NCI-H1417 (cell line): ENCODE measurements at regions not wholly inside any gene's neighbourhood (a gene's known extent, or its start where the extent isn't known, plus 50 kb on each side); places are given as distances from the start of the nearest gene placed in this dataset.
"Not testable (repeated sequence)": the region's sequence is repeated elsewhere in the genome, so short reads cannot be mapped to it uniquely, and the experiment has no call there.

Source experiments
- DNase-seq, 3 experiments: peaks; one replicate each; lab custom pipeline; 2025; lab: John Stamatoyannopoulos, UW

DNA sequence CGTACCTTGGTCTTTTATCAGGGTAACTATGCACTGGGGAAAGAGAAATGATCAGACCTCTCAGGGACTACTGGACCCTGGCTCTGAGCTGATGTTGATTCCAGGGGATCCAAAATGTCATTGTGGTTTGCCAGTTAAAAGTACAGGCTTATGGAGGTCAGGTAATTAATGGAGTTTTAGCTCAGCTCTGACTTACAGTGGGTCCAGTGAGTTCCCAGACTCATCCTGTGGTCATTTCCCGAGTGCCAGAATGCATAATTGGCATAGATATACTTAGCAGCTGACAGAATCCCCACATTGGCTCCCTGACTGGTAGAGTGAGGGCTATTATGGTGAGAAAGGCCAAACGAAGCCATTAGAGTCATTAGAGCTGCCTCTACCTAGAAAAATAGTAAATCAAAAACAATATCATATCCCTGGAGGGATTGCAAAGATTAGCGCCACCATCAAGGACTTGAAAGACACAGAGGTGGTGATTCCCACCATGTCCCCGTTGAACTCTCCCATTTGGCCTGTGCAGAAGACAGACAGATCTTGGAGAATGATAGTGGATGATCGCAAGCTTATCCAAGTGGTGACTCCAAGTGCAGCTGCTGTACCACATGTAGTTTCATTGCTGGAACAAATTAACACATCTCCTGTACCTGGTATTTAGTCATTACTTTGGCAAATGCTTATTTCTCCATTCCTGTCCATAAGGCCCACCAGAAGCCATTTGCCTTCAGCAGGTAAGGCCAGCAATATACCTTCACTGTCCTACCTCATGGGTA lies 152.4 kb downstream of the THBS2 start:
- no peak for DNase-seq

- peak in 2 of 3 experiments; percentile 24 to 48 for DNase-seq
Observed at GRCh38 chr6:169099411-169100202, 154.0 kb downstream of the THBS2 start.

GRCh38 chr6:169098651-169099050 lies 155.0 kb downstream of the THBS2 start:
- DNase-seq: not testable (repeated sequence)

DNA sequence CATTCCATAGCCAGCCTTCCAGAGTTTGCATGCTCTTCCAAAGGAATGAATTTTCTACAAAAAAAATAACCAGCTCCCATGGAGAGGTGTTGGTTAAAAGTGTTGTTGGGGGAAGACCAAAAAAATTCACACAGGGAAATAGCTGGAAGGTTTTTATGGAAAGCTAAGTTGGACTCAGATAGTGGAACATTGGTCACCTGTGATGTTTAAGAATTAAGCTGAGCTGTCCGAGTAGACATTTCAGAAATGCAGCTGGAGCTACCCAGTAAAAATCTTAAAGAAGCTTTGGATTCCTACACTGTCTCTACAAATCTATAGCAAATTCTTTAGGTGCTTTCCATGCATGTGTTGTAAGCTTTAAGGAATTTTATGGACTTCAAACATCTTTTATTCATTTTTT lies 155.5 kb downstream of the THBS2 start:
- DNase-seq: no peak

DNA sequence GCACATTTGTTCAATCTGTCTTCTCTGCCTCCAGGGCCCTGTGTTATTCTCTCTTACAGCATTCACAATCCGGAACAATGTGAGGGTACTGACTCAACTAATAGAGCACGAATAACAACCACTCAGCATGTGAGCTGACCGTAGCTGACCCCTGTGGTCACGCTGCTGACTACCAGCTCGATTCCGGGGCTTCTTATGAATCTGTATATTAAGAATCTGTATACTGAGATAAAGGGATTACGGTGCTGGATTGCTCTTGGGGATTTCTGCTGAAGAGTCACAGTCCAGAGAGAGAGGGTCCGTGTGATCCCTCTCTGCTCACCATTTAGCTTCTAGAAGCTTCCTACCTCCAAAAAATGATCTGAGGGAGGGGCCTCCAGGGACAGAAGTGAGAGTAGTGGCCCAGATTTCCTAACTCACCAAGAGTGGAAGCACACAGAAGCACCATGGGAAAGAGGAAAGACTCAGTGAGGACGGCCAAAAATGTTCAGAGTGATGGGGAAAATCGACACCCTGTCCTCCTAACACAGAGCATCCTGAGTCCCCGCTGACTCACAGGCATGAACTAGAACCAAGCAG lies 156.2 kb downstream of the THBS2 start:
- DNase-seq: no peak

DNA sequence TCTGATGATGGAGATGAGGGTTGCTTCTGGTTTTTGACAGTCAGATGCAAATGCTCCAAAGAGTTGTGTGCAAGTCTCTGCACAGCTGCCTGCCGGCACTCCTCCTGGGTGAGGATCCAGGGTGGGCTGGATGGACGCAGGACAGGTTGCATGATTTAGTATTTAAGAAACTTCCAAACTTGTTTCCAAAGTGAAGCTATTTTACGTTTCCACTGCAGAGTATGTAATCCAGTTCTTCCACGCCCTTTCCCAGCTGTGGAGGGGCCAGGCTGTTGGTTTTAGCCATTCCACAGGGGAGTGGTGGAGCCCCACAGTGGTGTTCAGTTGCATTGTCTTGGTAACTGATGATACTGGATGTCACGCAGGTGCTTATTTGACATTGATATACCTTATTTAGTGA lies 157.3 kb downstream of the THBS2 start:
- no peak for DNase-seq

GRCh38 chr6:169095153-169095552 lies 158.5 kb downstream of the THBS2 start:
- DNase-seq: no peak

DNA sequence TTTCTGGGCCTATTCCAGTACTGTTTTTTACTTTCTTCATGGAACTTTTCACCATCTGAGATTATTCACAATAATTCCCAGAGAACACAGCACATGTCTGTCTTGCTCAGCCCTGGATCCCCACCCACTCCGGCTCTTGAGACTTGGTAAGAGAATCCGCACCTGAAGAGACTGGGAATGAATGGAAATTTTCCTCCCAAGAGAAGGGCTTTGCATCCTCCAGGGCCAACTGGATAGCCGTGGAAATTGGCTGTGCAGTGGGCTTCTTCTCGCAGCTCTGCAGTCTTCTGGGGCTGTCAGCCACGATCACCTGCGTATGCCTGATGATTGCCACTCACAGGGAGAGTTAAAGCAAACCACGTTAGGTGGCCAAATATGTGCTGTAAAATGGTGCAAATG lies 159.1 kb downstream of the THBS2 start:
- no peak for DNase-seq

GRCh38 chr6:169093770-169094551 lies 159.7 kb downstream of the THBS2 start:
- DNase-seq: no peak

DNA sequence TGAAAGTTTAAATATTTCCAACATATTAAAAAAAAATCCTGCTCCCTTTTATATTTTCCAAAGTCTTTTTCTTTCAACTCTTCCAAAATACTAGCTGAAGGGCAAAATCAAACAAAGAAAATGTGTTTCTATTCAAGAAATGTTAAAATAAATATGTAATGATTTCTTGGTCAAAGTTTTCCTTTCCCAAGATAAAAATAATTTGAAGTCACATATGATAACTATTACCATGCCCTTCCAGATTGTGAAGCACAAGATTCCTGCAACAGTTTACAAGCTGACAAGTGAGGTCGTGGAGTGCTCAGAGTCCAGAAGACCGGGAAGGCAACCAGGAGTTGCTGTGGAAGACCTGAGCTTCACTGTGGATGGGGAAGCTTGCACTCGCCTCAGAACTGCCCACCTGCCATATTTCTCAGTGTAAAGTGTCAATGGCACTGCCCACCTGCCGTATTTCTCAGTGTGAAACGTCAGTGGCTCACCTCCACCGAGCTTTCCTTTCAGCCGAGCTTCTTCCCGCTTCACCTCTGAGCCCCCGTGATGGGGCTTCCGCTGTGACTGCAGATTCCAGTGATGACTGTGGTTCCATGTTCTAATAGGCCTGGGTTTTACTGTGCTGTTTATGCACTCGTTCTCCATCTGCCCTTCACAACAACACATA lies 160.5 kb downstream of the THBS2 start:
- DNase-seq: no peak

GRCh38 chr6:169092375-169092774 lies 161.3 kb downstream of the THBS2 start:
- DNase-seq: peak in 1 of 3 experiments; percentile 7

DNA sequence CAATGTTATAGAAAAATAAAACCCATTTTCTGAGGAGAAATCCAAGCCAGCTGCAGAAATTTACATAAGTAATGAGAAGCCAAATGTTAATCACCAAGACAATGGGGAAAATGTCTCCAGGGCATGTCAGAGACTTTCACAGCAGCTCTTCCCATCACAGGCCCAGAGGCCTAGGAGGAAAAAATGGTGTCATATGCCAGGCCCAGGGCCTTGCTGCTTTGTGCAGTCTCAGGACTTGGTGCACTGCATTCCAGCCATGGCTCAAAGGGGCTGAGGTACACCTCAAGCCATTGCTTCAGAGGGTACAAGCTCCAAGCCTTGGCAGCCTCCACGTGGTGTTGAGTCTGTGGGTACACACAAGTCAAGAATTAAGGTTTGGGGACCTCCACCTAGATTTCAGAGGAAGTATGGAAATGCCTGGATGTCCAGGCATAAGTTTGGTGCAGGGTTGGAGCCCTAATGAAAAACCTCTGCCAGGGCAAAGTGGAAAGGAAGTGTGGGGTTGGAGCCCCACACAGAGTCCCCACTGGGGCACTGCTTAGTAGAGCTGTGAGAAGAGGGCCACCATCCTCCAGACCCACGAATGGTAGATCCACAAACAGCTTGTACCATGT lies 163.0 kb downstream of the THBS2 start:
- DNase-seq: not testable (repeated sequence)

- DNase-seq: no peak
Observed at GRCh38 chr6:169088762-169089161, 164.9 kb downstream of the THBS2 start.

GRCh38 chr6:169087443-169088041 lies 166.1 kb downstream of the THBS2 start:
- no peak for DNase-seq

- not testable (repeated sequence) for DNase-seq
Observed at GRCh38 chr6:169086616-169087015, 167.0 kb downstream of the THBS2 start.

GRCh38 chr6:169086020-169086419 lies 167.6 kb downstream of the THBS2 start:
- no peak for DNase-seq

DNA sequence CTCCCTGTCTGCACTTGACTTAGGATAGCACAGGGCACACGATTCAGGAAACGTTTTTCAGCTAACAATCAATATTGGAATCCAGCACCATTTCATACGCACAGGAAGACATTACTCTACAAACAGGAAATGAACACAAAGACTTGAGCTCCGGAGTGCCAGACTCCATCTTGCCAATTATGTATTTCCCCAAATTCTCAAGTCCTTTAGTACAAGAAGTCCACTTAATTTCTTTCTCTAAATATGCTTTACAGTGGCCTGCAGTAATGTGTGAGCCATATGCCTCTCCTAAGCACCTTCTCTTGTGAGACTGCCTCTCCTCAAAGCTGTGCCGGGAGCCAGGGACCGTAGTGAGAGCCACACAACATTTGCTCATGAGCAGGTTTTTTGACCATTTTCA lies 168.2 kb downstream of the THBS2 start:
- DNase-seq: no peak

GRCh38 chr6:169084557-169084956 lies 169.1 kb downstream of the THBS2 start:
- DNase-seq: not testable (repeated sequence)

DNA sequence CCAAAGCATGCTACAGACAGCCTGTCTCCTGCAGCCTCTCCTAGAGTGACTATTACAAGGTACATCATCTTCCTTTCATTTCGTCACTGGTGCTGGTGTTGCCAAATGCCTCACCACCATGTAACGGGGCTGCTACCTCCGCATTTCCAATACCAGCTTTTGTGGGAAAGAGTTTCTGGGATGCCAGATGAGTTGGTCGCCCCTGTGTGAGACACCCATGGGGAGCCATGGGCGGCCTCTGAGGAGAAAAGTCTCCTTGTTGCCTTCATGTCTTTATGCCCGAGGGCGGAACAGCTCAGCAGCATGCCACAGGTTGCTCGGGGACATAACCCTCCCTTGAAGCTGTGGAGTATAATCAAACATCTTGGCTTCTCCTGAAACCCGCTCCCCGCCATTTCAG lies 169.6 kb downstream of the THBS2 start:
- no peak for DNase-seq

DNA sequence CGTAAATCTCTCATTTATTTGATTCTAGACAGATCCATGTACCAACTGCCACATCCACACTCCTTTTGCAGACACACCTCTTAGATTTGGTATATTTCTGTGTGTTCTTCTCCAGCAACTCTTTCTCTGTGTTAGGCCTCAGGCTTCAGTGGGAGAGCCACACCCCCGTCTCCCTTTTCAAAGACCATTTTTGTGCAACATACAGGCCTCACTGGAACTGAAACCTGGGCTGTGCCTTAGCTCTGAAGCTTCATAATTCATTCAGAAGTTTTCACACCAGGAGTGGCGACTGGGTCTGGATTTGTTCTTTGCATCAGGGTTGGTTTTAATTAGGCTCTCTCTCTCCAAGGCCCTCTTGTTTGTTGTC lies 170.2 kb downstream of the THBS2 start:
- no peak for DNase-seq
